Retinal pigment epithelial cell (primary cell): ENCODE measurements at regions not wholly inside any gene's neighbourhood (a gene's known extent, or its start where the extent isn't known, plus 50 kb on each side); places are given as distances from the start of the nearest gene placed in this dataset.
"Not testable (repeated sequence)": the region's sequence is repeated elsewhere in the genome, so short reads cannot be mapped to it uniquely, and the experiment has no call there.

ENCODE experiments used
- DNase-seq: peaks from one replicate; pipeline ENCODE4 v3.0.0-alpha.2; 2010; ENCODE audit warnings: low read depth
- H3K4me3 ChIP-seq: 2 replicates; pipeline ENCODE4 v1.5.1; 2011; ENCODE audit warnings: mild to moderate bottlenecking, low read length, control low read depth, moderate library complexity
- CTCF ChIP-seq: conservative IDR thresholded peaks from 2 replicates; pipeline ENCODE4 v1.5.1; 2011; ENCODE audit warnings: low read depth, low read length, control low read depth, inconsistent platforms

DNA sequence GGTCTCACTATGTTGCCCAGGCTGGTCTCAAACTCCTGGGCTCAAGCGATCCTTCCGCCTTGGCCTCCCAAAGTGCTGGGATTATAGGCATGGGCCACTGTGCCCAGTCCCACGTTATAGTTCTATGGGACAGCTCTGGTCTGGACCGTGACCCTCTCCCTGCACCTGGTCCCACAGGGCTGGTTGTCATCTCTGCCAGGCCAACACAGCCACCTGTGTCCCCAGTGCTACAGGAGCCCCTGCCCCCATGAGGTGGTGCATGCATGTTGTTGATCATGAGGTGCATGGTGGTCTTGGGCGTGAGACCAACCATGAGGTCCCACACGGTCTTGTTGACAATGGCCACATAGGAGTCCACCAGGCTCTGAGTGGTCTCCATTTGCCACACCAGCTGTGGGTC is 51.0 kb upstream of the UBE2Q2 start:
- DNase-seq, H3K4me3 ChIP-seq: not testable (repeated sequence)

GRCh38 chr15:75791337-75791713 is 51.9 kb upstream of the UBE2Q2 start:
- TF ChIP-seq CTCF: no peak
- no peak for DNase-seq
- no peak overlapping the region for H3K4me3 ChIP-seq

DNA sequence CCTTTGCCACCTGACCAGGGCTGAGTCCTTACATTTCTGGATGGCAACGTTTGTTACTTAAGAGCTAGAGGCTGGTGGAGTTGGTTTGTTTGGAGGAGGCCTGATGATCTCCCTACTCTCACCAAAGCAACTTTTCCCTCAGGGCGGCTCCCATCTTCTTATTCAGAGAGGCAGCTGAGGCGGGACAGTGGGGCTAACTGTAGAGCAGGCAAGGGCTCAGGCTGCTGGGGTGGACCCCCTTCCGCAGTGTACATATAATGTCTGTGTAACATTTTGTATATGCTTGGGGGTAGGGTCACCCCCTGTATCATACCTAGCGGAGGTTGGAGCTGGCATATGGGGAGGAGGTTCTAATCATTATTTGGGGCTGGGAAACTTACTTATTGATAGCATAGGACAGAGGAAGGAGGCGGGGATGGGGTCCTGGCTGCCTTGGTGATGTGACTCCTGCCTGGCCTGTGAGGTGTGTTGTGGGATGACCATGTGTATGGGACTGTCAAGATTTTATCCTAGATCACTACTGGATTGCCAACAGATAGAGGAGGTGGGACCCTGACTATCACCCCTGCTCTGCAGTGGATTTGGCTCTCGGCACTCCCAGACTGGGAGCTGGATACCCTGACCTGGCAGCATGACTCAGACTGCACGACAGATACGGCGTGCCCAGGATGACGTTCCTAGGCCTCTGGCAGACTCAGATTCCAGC is 52.5 kb upstream of the UBE2Q2 start:
- TF ChIP-seq CTCF: no peak

GRCh38 chr15:75786575-75786947 is 56.7 kb upstream of the UBE2Q2 start:
- no peak for DNase-seq
- no peak for TF ChIP-seq CTCF
- no peak overlapping the region for H3K4me3 ChIP-seq

More for the DNA sequence above, 52.5 kb upstream of the UBE2Q2 start:
- H3K4me3 ChIP-seq: no peak overlapping the region
- DNase-seq: no peak

GRCh38 chr15:75785771-75786574 is 57.3 kb upstream of the UBE2Q2 start:
- DNase-seq: no peak
- TF ChIP-seq CTCF: peak; percentile 44
- H3K4me3 ChIP-seq: no peak overlapping the region

- H3K4me3 ChIP-seq, DNase-seq: not testable (repeated sequence)
Measured at GRCh38 chr15:75784511-75785480, 58.5 kb upstream of the UBE2Q2 start.

DNA sequence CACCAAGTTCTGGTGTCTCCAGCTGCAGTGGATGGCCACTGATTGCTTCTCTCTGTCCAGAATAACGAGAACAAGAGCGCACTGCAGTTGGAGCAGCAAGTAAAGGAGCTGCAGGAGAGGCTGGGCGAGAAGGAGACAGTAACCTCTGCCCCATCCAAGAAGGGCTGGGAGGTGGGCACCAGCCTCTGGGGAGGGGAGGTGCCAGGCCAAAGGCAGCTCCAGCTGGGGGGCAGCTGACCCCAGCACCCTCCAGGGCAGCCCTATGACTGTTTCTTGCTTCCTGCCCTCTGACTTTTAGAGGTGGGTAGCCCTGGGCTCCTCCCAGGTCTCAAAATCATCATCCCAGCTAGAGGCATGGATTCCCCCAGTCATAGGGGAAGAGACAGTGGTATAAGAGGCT is 59.7 kb upstream of the UBE2Q2 start:
- H3K4me3 ChIP-seq, DNase-seq: not testable (repeated sequence)

DNA sequence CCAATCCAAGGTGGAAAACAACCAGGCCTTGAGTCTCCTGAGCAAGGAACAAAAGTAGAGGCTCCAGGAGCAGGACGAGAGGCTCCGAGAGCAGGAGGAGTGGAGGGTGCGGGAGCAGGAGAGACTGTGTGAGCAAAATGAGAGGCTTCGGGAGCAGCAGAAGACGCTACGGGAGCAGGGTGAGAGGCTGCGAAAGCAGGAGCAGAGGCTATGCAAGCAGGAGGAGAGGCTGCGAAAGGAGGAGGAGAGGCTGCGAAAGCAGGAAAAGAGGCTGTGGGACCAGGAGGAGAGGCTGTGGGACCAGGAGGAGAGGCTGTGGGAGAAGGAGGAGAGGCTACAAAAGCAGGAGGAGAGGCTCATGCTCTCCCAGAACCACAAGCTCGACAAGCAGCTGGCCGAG is 60.3 kb upstream of the UBE2Q2 start:
- no peak for TF ChIP-seq CTCF
- no peak for DNase-seq

DNA sequence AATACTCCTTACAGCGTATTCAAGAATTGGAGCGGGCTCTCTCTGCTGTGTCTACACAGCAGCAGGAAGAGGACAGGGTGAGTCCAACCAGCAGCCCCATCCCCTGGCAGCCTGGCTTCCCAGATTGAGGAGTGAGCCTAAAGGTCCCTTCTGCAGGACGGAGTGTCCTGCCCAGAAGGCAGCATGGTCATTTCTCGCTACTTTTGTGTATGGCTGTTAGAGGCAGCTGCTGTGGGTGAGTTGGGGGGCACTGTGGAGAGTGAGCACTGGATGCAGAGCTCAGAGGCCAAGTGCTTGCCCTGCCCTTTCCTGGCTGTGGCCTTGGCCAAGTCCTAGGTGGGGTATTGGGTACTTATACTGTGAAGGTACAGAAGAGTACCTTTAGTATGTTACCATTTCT is 62.3 kb upstream of the UBE2Q2 start:
- H3K4me3 ChIP-seq, DNase-seq: not testable (repeated sequence)

More for the DNA sequence above, 60.3 kb upstream of the UBE2Q2 start:
- no peak overlapping the region for H3K4me3 ChIP-seq
